B cell (primary cell): ENCODE measurements at regions not wholly inside any gene's neighbourhood (a gene's known extent, or its start where the extent isn't known, plus 50 kb on each side); places are given as distances from the start of the nearest gene placed in this dataset.

Source experiments
- ATAC-seq: fragments of 200-7000 bp; cut with Tn5 transposase; one replicate; pipeline ENCODE4 v1.10.0; 2021; ENCODE audit warnings: low read depth, mild to moderate bottlenecking, moderate number of reproducible peaks, moderate library complexity
- CTCF ChIA-PET: fragments of 350-600 bp; sonication (Branson Sonifier 250); formaldehyde crosslinking; loops from one replicate; lab custom pipeline; 2021; ENCODE audit warnings: antibody characterized with exemption, inconsistent platforms; lab: Charles Lee
- POLR2A ChIA-PET: fragments of 350-600 bp; sonication (Branson Sonifier 250); formaldehyde crosslinking; loops from one replicate; lab custom pipeline; 2021; ENCODE audit warnings: antibody characterized with exemption; lab: Charles Lee
- DNase-seq: peaks from one replicate; pipeline ENCODE4 v3.0.0; 2013
- H2AFZ ChIP-seq: 2 replicates; pipeline ENCODE4 v1.6.1; 2012; ENCODE audit warnings: mild to moderate bottlenecking, low read depth, low read length; ENCODE audit not compliant: insufficient read depth, poor library complexity, severe bottlenecking
- H3K27ac ChIP-seq, 2 donors: 1 replicate in 1 of 2; 2 replicates in 1 of 2; pipeline ENCODE4 v1.5.1; 2012 to 2013; ENCODE audit warnings: low read length in 2 of 2, mild to moderate bottlenecking in 2 of 2, moderate library complexity in 1 of 2
- H3K27me3 ChIP-seq, 4 experiments: fragments of 200-600 bp in 1 of 4; sonication (generic) in 1 of 4; replicated peaks in 1 of 4; 1 replicate in 2 of 4; 2 replicates in 2 of 4; pipeline versions ENCODE4 v1.6.1 to v1.7.0; 2013 to 2016; ENCODE audit warnings: low read length in 3 of 4, mild to moderate bottlenecking in 2 of 4, mixed read lengths in 1 of 4, moderate library complexity in 1 of 4; ENCODE audit not compliant: insufficient read depth in 4 of 4, control insufficient read depth in 3 of 4; ENCODE audit errors: control extremely low read depth in 1 of 4
- H3K36me3 ChIP-seq, 2 experiments: replicated peaks in 1 of 2; 1 replicate in 1 of 2; 2 replicates in 1 of 2; pipeline versions ENCODE4 v1.6.1 to v1.7.1; 2013; ENCODE audit warnings: low read length in 1 of 2; ENCODE audit not compliant: insufficient read depth in 2 of 2, control insufficient read depth in 1 of 2; ENCODE audit errors: control extremely low read depth in 1 of 2, extremely low read depth in 1 of 2
- H3K4me1 ChIP-seq, 2 donors: fragments of 200-600 bp in 1 of 2; sonication (generic) in 1 of 2; 1 replicate in 1 of 2; 2 replicates in 1 of 2; pipeline versions ENCODE4 v1.5.1 to v1.6.1; 2013 to 2017; ENCODE audit warnings: low read length in 2 of 2; ENCODE audit not compliant: control insufficient read depth in 2 of 2, insufficient read depth in 2 of 2
- H3K4me2 ChIP-seq: replicated peaks from 2 replicates; pipeline ENCODE3; 2012; ENCODE audit warnings: mild to moderate bottlenecking, low read depth, low read length; ENCODE audit not compliant: poor library complexity, severe bottlenecking
- H3K4me3 ChIP-seq, 5 experiments: fragments of 200-600 bp in 1 of 5; sonication (generic) in 1 of 5; 1 replicate in 3 of 5; 2 replicates in 2 of 5; pipeline versions ENCODE4 v1.5.1 to v1.7.0; 2011 to 2016; ENCODE audit warnings: low read length in 4 of 5, mild to moderate bottlenecking in 4 of 5, low read depth in 2 of 5, control low read depth in 1 of 5, moderate library complexity in 1 of 5; ENCODE audit not compliant: insufficient read depth in 1 of 5; ENCODE audit errors: control extremely low read depth in 1 of 5, extremely low read depth in 1 of 5
- H3K79me2 ChIP-seq: fragments of 200-600 bp; sonication (generic); one replicate; pipeline ENCODE4 v1.6.0; 2016; ENCODE audit warnings: low read length; ENCODE audit not compliant: control insufficient read depth, insufficient read depth
- H3K9ac ChIP-seq: fragments of 200-600 bp; sonication (generic); 2 replicates; pipeline ENCODE4 v1.6.1; 2017; ENCODE audit warnings: mild to moderate bottlenecking, low read length, moderate library complexity
- H3K9me3 ChIP-seq, 3 donors: one replicate each; pipeline versions ENCODE4 v1.6.1 to v1.7.1; 2013; ENCODE audit warnings: low read length in 2 of 3; ENCODE audit not compliant: control insufficient read depth in 2 of 3, insufficient read depth in 1 of 3; ENCODE audit errors: control extremely low read depth in 1 of 3
- H4K20me1 ChIP-seq: 2 replicates; pipeline ENCODE4 v1.6.0; 2012; ENCODE audit warnings: mild to moderate bottlenecking, low read length; ENCODE audit not compliant: insufficient read depth, control insufficient read depth, poor library complexity, severe bottlenecking
- H3K27ac Mint-ChIP-seq: one replicate; pipeline ENCODE4 v1.8.0; 2021; ENCODE audit warnings: mixed read lengths
- H3K27me3 Mint-ChIP-seq: one replicate; pipeline ENCODE4 v1.8.0; 2021; ENCODE audit warnings: mixed read lengths
- H3K4me1 Mint-ChIP-seq: one replicate; pipeline ENCODE4 v1.8.0; 2021; ENCODE audit warnings: mixed read lengths
- H3K4me3 Mint-ChIP-seq: one replicate; pipeline ENCODE4 v1.8.0; 2021; ENCODE audit warnings: mixed read lengths
- H3K9me3 Mint-ChIP-seq: one replicate; pipeline ENCODE4 v1.8.0; 2022; ENCODE audit warnings: mixed read lengths; ENCODE audit not compliant: insufficient read depth
- CTCF ChIP-seq: fragments of 200-600 bp; IDR thresholded peaks from one replicate; pipeline ENCODE4 v1.8.0; 2022; ENCODE audit warnings: antibody characterized with exemption, mild to moderate bottlenecking
- EZH2 ChIP-seq: IDR thresholded peaks from 2 replicates; pipeline ENCODE4 v1.6.1; 2012; ENCODE audit warnings: borderline replicate concordance, low read depth, mild to moderate bottlenecking, moderate library complexity, low read length; ENCODE audit not compliant: insufficient read depth, poor library complexity, severe bottlenecking
- WGBS: methylation state at CpG from one replicate; pipeline ENCODE4 v1.1.5; 2013; ENCODE audit warnings: missing lambda C conversion rate; ENCODE audit not compliant: insufficient coverage; 5-methylcytosine and 5-hydroxymethylcytosine counted together
- intact Hi-C: fragments of 100-400 bp; cut with micrococcal nuclease; formaldehyde crosslinking; loops from one replicate; pipeline ENCODE4 v1.10.0; 2022

- Histone ChIP-seq H3K4me2 (no peak overlapping the region), H3K4me3 (no peak overlapping the region), H2AFZ (no peak overlapping the region), H3K79me2 (no peaks in the 10 kb centered on the region), H3K4me1 (no peaks in the 10 kb centered on the region), H3K9ac (no peak overlapping the region), H3K27ac (no peak overlapping the region), H3K27me3 (no peaks in the 10 kb centered on the region), H3K9me3 (no peaks in the 10 kb centered on the region), H4K20me1 (no peaks in the 10 kb centered on the region), H3K36me3 (no peaks in the 10 kb centered on the region)
- Mint-ChIP-seq H3K9me3 (no peaks in the 10 kb centered on the region), H3K4me1 (no peaks in the 10 kb centered on the region), H3K4me3 (no peak overlapping the region), H3K27me3 (no peaks in the 10 kb centered on the region), H3K27ac (no peak overlapping the region)
- no peak for ATAC-seq
- TF ChIP-seq EZH2 (no peak), CTCF (no peak)
- no peak for DNase-seq
- ChIA-PET CTCF (no interaction called here), POLR2A (no interaction called here)
- intact Hi-C loops, result no loop called here
- no CpG with 5 or more reads among the region's 3 CpGs for WGBS
These were observed 310.9 kb upstream of the LRFN5 start for GRCh38 chr14:41295734-41296133.

GRCh38 chr14:41289025-41289424, 317.7 kb upstream of the LRFN5 start:
- ATAC-seq (no peak), DNase-seq (no peak)
- H3K4me1 Mint-ChIP-seq, result no peaks in the 10 kb centered on the region
- intact Hi-C loops, result no loop called here
- Histone ChIP-seq H3K27ac (no peak overlapping the region), H3K4me2 (no peak overlapping the region), H4K20me1 (no peaks in the 10 kb centered on the region), H3K27me3 (no peaks in the 10 kb centered on the region), H2AFZ (no peak overlapping the region), H3K9me3 (peaks cover 0 to 9% (median 0%) of the 10 kb centered on the region in 3 donors), H3K36me3 (no peaks in the 10 kb centered on the region), H3K4me1 (no peaks in the 10 kb centered on the region), H3K9ac (no peak overlapping the region), H3K79me2 (no peaks in the 10 kb centered on the region), H3K4me3 (no peak overlapping the region)
- ChIA-PET CTCF (no interaction called here), POLR2A (no interaction called here)
- H3K4me3 Mint-ChIP-seq, result no peak overlapping the region
- no peak overlapping the region for H3K27ac Mint-ChIP-seq
- H3K9me3 Mint-ChIP-seq, result peaks cover 2% of the 10 kb centered on the region
- no peaks in the 10 kb centered on the region for H3K27me3 Mint-ChIP-seq
- TF ChIP-seq CTCF (no peak), EZH2 (no peak)
- 83% methylated on average over 5 of the region's 5 CpGs for WGBS
